GM18951 (cell line): ENCODE measurements at regions not wholly inside any gene's neighbourhood (a gene's known extent, or its start where the extent isn't known, plus 50 kb on each side); places are given as distances from the start of the nearest gene placed in this dataset.

ENCODE experiments used
- POLR2A ChIP-seq: IDR thresholded peaks from 4 replicates; pipeline ENCODE4 v1.6.1; 2011; ENCODE audit warnings: mild to moderate bottlenecking; ENCODE audit not compliant: insufficient read length, insufficient read depth; ENCODE audit errors: extremely low read depth
- in situ Hi-C: fragments of 300-500 bp; cut with MboI; formaldehyde crosslinking; loops from one replicate; pipeline ENCODE4 v1.12.0; 2022; ENCODE audit warnings: low sequenced_read_pairs, mixed read lengths, inconsistent platforms; ENCODE audit not compliant: unreplicated experiment

GRCh38 chr12:89015419-89015818, 336.9 kb downstream of the DUSP6 start:
- TF ChIP-seq POLR2A, result no peak
- in situ Hi-C loops, result loop anchor here (5.0 kb wide), 1 partner anchor 512 kb away; the partner anchor contains the start of gene POC1B

GRCh38 chr12:88998421-88998820, 353.9 kb downstream of the DUSP6 start:
- no peak for TF ChIP-seq POLR2A
- in situ Hi-C loops, result loop anchor here (25.0 kb wide), 1 partner anchor 886 kb away; no protein-coding TSS in a partner anchor

GRCh38 chr12:88996200-88996788, 356.0 kb downstream of the DUSP6 start:
- in situ Hi-C loops, result loop anchor here (25.0 kb wide), 1 partner anchor 884 kb away; no protein-coding TSS in a partner anchor
- TF ChIP-seq POLR2A, result no peak

GRCh38 chr12:88994971-88995370, 357.3 kb downstream of the DUSP6 start:
- TF ChIP-seq POLR2A, result no peak
- in situ Hi-C loops, result loop anchor here (25.0 kb wide), 1 partner anchor 883 kb away; no protein-coding TSS in a partner anchor

GRCh38 chr12:88994537-88994936, 357.8 kb downstream of the DUSP6 start:
- TF ChIP-seq POLR2A, result no peak
- in situ Hi-C loops, result loop anchor here (25.0 kb wide), 1 partner anchor 882 kb away; no protein-coding TSS in a partner anchor

GRCh38 chr12:88993651-88994050, 358.6 kb downstream of the DUSP6 start:
- TF ChIP-seq POLR2A, result no peak
- in situ Hi-C loops, result loop anchor here (25.0 kb wide), 1 partner anchor 881 kb away; no protein-coding TSS in a partner anchor

GRCh38 chr12:88986056-88986455, 366.2 kb downstream of the DUSP6 start:
- no peak for TF ChIP-seq POLR2A
- in situ Hi-C loops, result loop anchor here (25.0 kb wide), 1 partner anchor 874 kb away; no protein-coding TSS in a partner anchor

- in situ Hi-C loops, result loop anchor here (25.0 kb wide), 1 partner anchor 873 kb away; no protein-coding TSS in a partner anchor
These were observed 366.7 kb downstream of the DUSP6 start for GRCh38 chr12:88985631-88986030.

GRCh38 chr12:88985011-88985410, 367.3 kb downstream of the DUSP6 start:
- in situ Hi-C loops, result loop anchor here (25.0 kb wide), 1 partner anchor 873 kb away; no protein-coding TSS in a partner anchor
- no peak for TF ChIP-seq POLR2A

More at GRCh38 chr12:88985631-88986030, 366.7 kb downstream of the DUSP6 start:
- no peak for TF ChIP-seq POLR2A

GRCh38 chr12:88982694-88983093, 369.6 kb downstream of the DUSP6 start:
- in situ Hi-C loops, result loop anchor here (25.0 kb wide), 1 partner anchor 870 kb away; no protein-coding TSS in a partner anchor
- TF ChIP-seq POLR2A, result no peak

GRCh38 chr12:88977115-88977514, 375.2 kb downstream of the DUSP6 start:
- in situ Hi-C loops, result loop anchor here (25.0 kb wide), 1 partner anchor 865 kb away; no protein-coding TSS in a partner anchor
- TF ChIP-seq POLR2A, result no peak

GRCh38 chr12:88973998-88974397, 378.3 kb downstream of the DUSP6 start:
- no peak for TF ChIP-seq POLR2A
- in situ Hi-C loops, result no loop called here

- TF ChIP-seq POLR2A, result no peak
- in situ Hi-C loops, result no loop called here
These were observed 381.6 kb downstream of the DUSP6 start for GRCh38 chr12:88970740-88971139.

GRCh38 chr12:88969127-88969526, 383.2 kb downstream of the DUSP6 start:
- in situ Hi-C loops, result no loop called here
- TF ChIP-seq POLR2A, result no peak
